Caco-2 (cell line): ENCODE measurements at regions not wholly inside any gene's neighbourhood (a gene's known extent, or its start where the extent isn't known, plus 50 kb on each side); places are given as distances from the start of the nearest gene placed in this dataset.

ENCODE experiments used
- BruUV-seq: library from RNA; stranded (reverse); fragments of 400-500 nt; replicated peaks from 2 replicates; lab custom pipeline; 2021; lab: Mats Ljungman, UMichigan
- CTCF ChIA-PET: fragments of 300-600 bp; sonication (Branson Sonifier 250); formaldehyde crosslinking; loops from one replicate; lab custom pipeline; 2022; ENCODE audit warnings: antibody characterized with exemption; lab: Charles Lee
- POLR2A ChIA-PET: fragments of 300-600 bp; sonication (Branson Sonifier 250); formaldehyde crosslinking; loops from one replicate; lab custom pipeline; 2022; ENCODE audit warnings: antibody characterized with exemption; lab: Charles Lee
- DNase-seq, 2 experiments: peaks; one replicate each; pipeline versions ENCODE4 v3.0.0 to v3.0.0-alpha.2; 2020 to 2022
- H3K27me3 ChIP-seq: replicated peaks from 2 replicates; pipeline ENCODE4 v1.6.0; 2011; ENCODE audit warnings: low read length; ENCODE audit not compliant: control insufficient read depth, insufficient read depth
- H3K36me3 ChIP-seq: 2 replicates; pipeline ENCODE4 v1.5.1; 2011; ENCODE audit warnings: low read length; ENCODE audit not compliant: control insufficient read depth, insufficient read depth
- H3K4me1 ChIP-seq: fragments of 250-450 bp; sonication (Bioruptor Pico); 2 replicates; pipeline ENCODE4 v1.5.1; 2020; ENCODE audit warnings: mild to moderate bottlenecking
- H3K4me3 ChIP-seq: 2 replicates; pipeline ENCODE4 v1.5.1; 2011; ENCODE audit warnings: low read depth, mild to moderate bottlenecking, control low read depth, low read length
- H3K9me3 ChIP-seq: fragments of 250-450 bp; sonication (Bioruptor Pico); 2 replicates; pipeline ENCODE4 v1.5.1; 2020; ENCODE audit warnings: mild to moderate bottlenecking, moderate library complexity
- H3K27ac Mint-ChIP-seq: one replicate; pipeline ENCODE4 v1.8.0; 2022; ENCODE audit warnings: mixed read lengths; ENCODE audit not compliant: unreplicated experiment
- H3K27me3 Mint-ChIP-seq: one replicate; pipeline ENCODE4 v1.8.0; 2022; ENCODE audit warnings: mixed read lengths; ENCODE audit not compliant: insufficient read depth, unreplicated experiment
- H3K36me3 Mint-ChIP-seq: one replicate; pipeline ENCODE4 v1.8.0; 2022; ENCODE audit warnings: mild to moderate bottlenecking, mixed read lengths; ENCODE audit not compliant: insufficient read depth, unreplicated experiment
- H3K4me1 Mint-ChIP-seq: one replicate; pipeline ENCODE4 v1.8.0; 2022; ENCODE audit warnings: low read depth, mixed read lengths; ENCODE audit not compliant: unreplicated experiment
- H3K4me3 Mint-ChIP-seq: one replicate; pipeline ENCODE4 v1.8.0; 2022; ENCODE audit warnings: mild to moderate bottlenecking, moderate library complexity, mixed read lengths; ENCODE audit not compliant: unreplicated experiment
- H3K9me3 Mint-ChIP-seq: one replicate; pipeline ENCODE4 v1.8.0; 2022; ENCODE audit warnings: mixed read lengths; ENCODE audit not compliant: unreplicated experiment
- CTCF ChIP-seq, 2 experiments: fragments of 200-600 bp in 1 of 2; IDR thresholded peaks; 1 replicate in 1 of 2; 2 replicates in 1 of 2; pipeline versions ENCODE4 v1.5.1 to v1.8.0; 2011 to 2022; ENCODE audit warnings: antibody characterized with exemption in 1 of 2, control low read depth in 1 of 2, inconsistent platforms in 1 of 2, low read depth in 1 of 2, low read length in 1 of 2, mild to moderate bottlenecking in 1 of 2, moderate library complexity in 1 of 2; ENCODE audit not compliant: insufficient read depth in 1 of 2, severe bottlenecking in 1 of 2, unreplicated experiment in 1 of 2
- intact Hi-C: fragments of 100-400 bp; cut with micrococcal nuclease; formaldehyde crosslinking; loops from one replicate; pipeline ENCODE4 v1.10.0; 2022; ENCODE audit not compliant: unreplicated experiment

GRCh38 chr16:77037696-77038347, 153.2 kb upstream of the MON1B start:
- Mint-ChIP-seq H3K9me3 (no peaks in the 10 kb centered on the region), H3K27me3 (peaks cover 12% of the 10 kb centered on the region), H3K36me3 (no peaks in the 10 kb centered on the region), H3K4me3 (no peak overlapping the region), H3K4me1 (no peaks in the 10 kb centered on the region), H3K27ac (no peak overlapping the region)
- no peaks in the 10 kb centered on the region for H3K9me3 ChIP-seq
- H3K27me3 ChIP-seq = no peaks in the 10 kb centered on the region
- H3K36me3 ChIP-seq = no peaks in the 10 kb centered on the region
- no peak overlapping the region for H3K4me3 ChIP-seq
- ChIA-PET CTCF (no interaction called here), POLR2A (no interaction called here)
- no TSS peak for BruUV-seq
- DNase-seq = no peak
- H3K4me1 ChIP-seq = no peaks in the 10 kb centered on the region
- no peak for TF ChIP-seq CTCF (IDR thresholded peaks at IDR 0.05; ENCODE audit: insufficient read depth in 1 of 2, low read depth in 1 of 2, low read length in 1 of 2, severe bottlenecking in 1 of 2, unreplicated experiment in 1 of 2)
- intact Hi-C loops = no loop called here

- CTCF ChIA-PET = no interaction called here
These were observed 149.5 kb upstream of the MON1B start for GRCh38 chr16:77041468-77041867.

GRCh38 chr16:77043076-77043475, 147.9 kb upstream of the MON1B start:
- no peak overlapping the region for H3K27ac Mint-ChIP-seq
- BruUV-seq = no TSS peak
- TF ChIP-seq CTCF (IDR thresholded peaks at IDR 0.05; ENCODE audit: insufficient read depth in 1 of 2, low read depth in 1 of 2, low read length in 1 of 2, severe bottlenecking in 1 of 2, unreplicated experiment in 1 of 2) = peak in 1 of 2 experiments; percentile 33
- Histone ChIP-seq H3K27me3 (no peaks in the 10 kb centered on the region), H3K4me3 (no peak overlapping the region), H3K9me3 (no peaks in the 10 kb centered on the region), H3K36me3 (no peaks in the 10 kb centered on the region), H3K4me1 (no peaks in the 10 kb centered on the region)
- intact Hi-C loops = loop anchor here (1.0 kb wide), 1 partner anchor 375 kb away; no protein-coding TSS in a partner anchor
- ChIA-PET CTCF (no interaction called here), POLR2A (no interaction called here)
- peaks cover 14% of the 10 kb centered on the region for H3K27me3 Mint-ChIP-seq
- no peaks in the 10 kb centered on the region for H3K9me3 Mint-ChIP-seq
- no peaks in the 10 kb centered on the region for H3K4me1 Mint-ChIP-seq
- no peak overlapping the region for H3K4me3 Mint-ChIP-seq
- peak in 1 of 2 experiments; percentile 11 for DNase-seq
- H3K36me3 Mint-ChIP-seq = no peaks in the 10 kb centered on the region

More at GRCh38 chr16:77041468-77041867, 149.5 kb upstream of the MON1B start:
- no peaks in the 10 kb centered on the region for H3K4me1 ChIP-seq
- H3K36me3 ChIP-seq = no peaks in the 10 kb centered on the region
- POLR2A ChIA-PET = no interaction called here
- no peak overlapping the region for H3K27ac Mint-ChIP-seq
- H3K9me3 Mint-ChIP-seq = no peaks in the 10 kb centered on the region
- no peak overlapping the region for H3K4me3 Mint-ChIP-seq
- intact Hi-C loops = no loop called here
- H3K4me3 ChIP-seq = no peak overlapping the region
- H3K27me3 ChIP-seq = no peaks in the 10 kb centered on the region
- H3K4me1 Mint-ChIP-seq = no peaks in the 10 kb centered on the region
- H3K9me3 ChIP-seq = no peaks in the 10 kb centered on the region
- BruUV-seq = no TSS peak
- no peaks in the 10 kb centered on the region for H3K36me3 Mint-ChIP-seq
- peaks cover 11% of the 10 kb centered on the region for H3K27me3 Mint-ChIP-seq
- TF ChIP-seq CTCF (IDR thresholded peaks at IDR 0.05; ENCODE audit: insufficient read depth in 1 of 2, low read depth in 1 of 2, low read length in 1 of 2, severe bottlenecking in 1 of 2, unreplicated experiment in 1 of 2) = no peak
- DNase-seq = no peak
